ENCODE measurements at regions not wholly inside any gene's neighbourhood (a gene's known extent, or its start where the extent isn't known, plus 50 kb on each side); places are given as distances from the start of the nearest gene placed in this dataset.
"Not testable (repeated sequence)": the region's sequence is repeated elsewhere in the genome, so short reads cannot be mapped to it uniquely, and the experiment has no call there.

GRCh38 chr5:87539839-87540238, 127.1 kb upstream of the CCNH start:
- DNase-seq (ENCODE audit: low read depth, low spot score) = no peak

- no peak for DNase-seq (ENCODE audit: low read depth, low spot score)
Measured at GRCh38 chr5:87536365-87536764, 123.6 kb upstream of the CCNH start.

GRCh38 chr5:87535706-87536105, 123.0 kb upstream of the CCNH start:
- no peak for DNase-seq (ENCODE audit: low read depth, low spot score)

GRCh38 chr5:87529486-87530076, 116.9 kb upstream of the CCNH start:
- no peak for DNase-seq (ENCODE audit: low read depth, low spot score)

GRCh38 chr5:87526131-87526530, 113.4 kb upstream of the CCNH start:
- DNase-seq (ENCODE audit: low read depth, low spot score) = no peak

- DNase-seq (ENCODE audit: low read depth, low spot score) = no peak
Measured at GRCh38 chr5:87524217-87524616, 111.5 kb upstream of the CCNH start.

- DNase-seq (ENCODE audit: low read depth, low spot score) = not testable (repeated sequence)
Measured at GRCh38 chr5:87511778-87512177, 99.0 kb upstream of the CCNH start.

GRCh38 chr5:87503004-87503403, 90.3 kb upstream of the CCNH start:
- DNase-seq (ENCODE audit: low read depth, low spot score) = no peak

GRCh38 chr5:87499478-87500410, 87.0 kb upstream of the CCNH start:
- DNase-seq (ENCODE audit: low read depth, low spot score) = no peak
